GM12878 (cell line): ENCODE measurements at regions not wholly inside any gene's neighbourhood (a gene's known extent, or its start where the extent isn't known, plus 50 kb on each side); places are given as distances from the start of the nearest gene placed in this dataset.

Source experiments
- ATAC-seq: fragments of 200-7000 bp; cut with Tn5 transposase; 3 replicates; pipeline ENCODE4 v1.9.1; 2020; ENCODE audit warnings: mild to moderate bottlenecking, moderate library complexity
- BruUV-seq: library from RNA; stranded (reverse); fragments of 400-500 nt; replicated peaks from 2 replicates; lab custom pipeline; 2021; lab: Mats Ljungman, UMichigan
- CTCF ChIA-PET: fragments of 300-600 bp; sonication (Branson Sonifier 250); formaldehyde crosslinking; extraction: SDS; loops from one replicate; lab custom pipeline; 2021; ENCODE audit warnings: inconsistent platforms; lab: Yijun Ruan, JAX
- POLR2A ChIA-PET: fragments of 350-600 bp; formaldehyde crosslinking; extraction: SDS; loops from one replicate; lab custom pipeline; 2021; ENCODE audit warnings: inconsistent platforms; lab: Charles Lee
- RAD21 ChIA-PET: fragments of 300-600 bp; sonication (Branson Sonifier 250); formaldehyde crosslinking; loops from one replicate; lab custom pipeline; 2023; ENCODE audit warnings: antibody characterized with exemption; ENCODE audit not compliant: unreplicated experiment; lab: Charles Lee
- SMC1A ChIA-PET: fragments of 300-600 bp; sonication (Branson Sonifier 250); formaldehyde crosslinking; loops from one replicate; lab custom pipeline; 2023; ENCODE audit not compliant: unreplicated experiment, uncharacterized antibody; lab: Charles Lee
- DNase-seq: peaks from one replicate; pipeline ENCODE4 v3.0.0-alpha.2; 2011; ENCODE audit warnings: low read depth, low spot score
- FAIRE-seq: peaks from 3 replicates; lab custom pipeline; 2011; peaks lifted over from hg19 to GRCh38; lab: Jason Lieb, UNC
- H2AFZ ChIP-seq: 2 replicates; pipeline ENCODE4 v1.6.0; 2011; ENCODE audit warnings: low read depth, low read length, control low read depth; ENCODE audit not compliant: control insufficient read depth
- H3K27ac ChIP-seq: 2 replicates; pipeline ENCODE4 v1.5.1; 2011; ENCODE audit warnings: control low read depth; ENCODE audit not compliant: control insufficient read depth, insufficient read depth
- H3K27me3 ChIP-seq, 2 experiments: replicated peaks in 1 of 2; 2 replicates each; pipeline versions ENCODE4 v1.6.0 to v1.6.1; 2011; ENCODE audit warnings: low read length in 1 of 2; ENCODE audit not compliant: control insufficient read depth in 2 of 2, insufficient read depth in 2 of 2
- H3K36me3 ChIP-seq, 2 experiments: 2 replicates each; pipeline ENCODE4 v1.5.1; 2011; ENCODE audit warnings: low read length in 1 of 2; ENCODE audit not compliant: control insufficient read depth in 2 of 2, insufficient read depth in 2 of 2
- H3K4me1 ChIP-seq: 2 replicates; pipeline ENCODE4 v1.6.1; 2011; ENCODE audit warnings: mild to moderate bottlenecking, low read length, moderate library complexity, mixed read lengths; ENCODE audit not compliant: control insufficient read depth, insufficient read depth
- H3K4me2 ChIP-seq: 2 replicates; pipeline ENCODE4 v1.6.0; 2011; ENCODE audit warnings: control low read depth; ENCODE audit not compliant: control insufficient read depth, insufficient read depth
- H3K4me3 ChIP-seq: fragments of 200-600 bp; sonication (generic); 2 replicates; pipeline ENCODE4 v1.5.1; 2016
- H3K79me2 ChIP-seq: 2 replicates; pipeline ENCODE4 v1.6.0; 2011; ENCODE audit warnings: low read length; ENCODE audit not compliant: control insufficient read depth, insufficient read depth
- H3K9ac ChIP-seq: 2 replicates; pipeline ENCODE4 v1.8.0; 2011; ENCODE audit warnings: low read length, control low read depth, mixed read lengths; ENCODE audit not compliant: control insufficient read depth, insufficient read depth
- H3K9me3 ChIP-seq: replicated peaks from 3 replicates; pipeline ENCODE4 v1.5.1; 2011; ENCODE audit warnings: mild to moderate bottlenecking, low read length; ENCODE audit not compliant: control insufficient read depth, insufficient read depth
- H4K20me1 ChIP-seq: 2 replicates; pipeline ENCODE4 v1.6.0; 2011; ENCODE audit not compliant: control insufficient read depth, insufficient read depth
- ATF3 ChIP-seq: IDR thresholded peaks from 2 replicates; pipeline ENCODE4 v1.6.1; 2011; ENCODE audit warnings: low read depth, mild to moderate bottlenecking, low read length, moderate library complexity, borderline replicate concordance; ENCODE audit errors: extremely low read depth
- BMI1 ChIP-seq: fragments of 450-650 bp; IDR thresholded peaks from 2 replicates; pipeline ENCODE4 v1.6.1; 2016; ENCODE audit warnings: mild to moderate bottlenecking, moderate library complexity, borderline replicate concordance
- CHD2 ChIP-seq: IDR thresholded peaks from 2 replicates; pipeline ENCODE4 v1.6.1; 2011; ENCODE audit warnings: low read depth, low read length, improper control_type of control experiment, borderline replicate concordance
- ETV6 ChIP-seq, 2 experiments: fragments of 450-650 bp in 1 of 2; IDR thresholded peaks in 1 of 2; conservative IDR thresholded peaks in 1 of 2; 2 replicates each; pipeline ENCODE4 v1.6.1; 2014; ENCODE audit warnings: antibody characterized with exemption in 1 of 2, borderline replicate concordance in 1 of 2, low read depth in 1 of 2, mild to moderate bottlenecking in 1 of 2, moderate library complexity in 1 of 2
- FOXK2 ChIP-seq: fragments of 450-650 bp; IDR thresholded peaks from 2 replicates; pipeline ENCODE4 v1.6.1; 2017; ENCODE audit warnings: mild to moderate bottlenecking, moderate library complexity
- HCFC1 ChIP-seq: fragments of 150-350 bp; IDR thresholded peaks from 2 replicates; pipeline ENCODE4 v1.6.1; 2014; ENCODE audit warnings: low read length
- IRF3 ChIP-seq: fragments of 450-650 bp; IDR thresholded peaks from 2 replicates; pipeline ENCODE4 v1.6.1; 2014; ENCODE audit warnings: mild to moderate bottlenecking
- JUND ChIP-seq: IDR thresholded peaks from 2 replicates; pipeline ENCODE4 v1.6.1; 2012; ENCODE audit warnings: low read depth, mild to moderate bottlenecking, low read length, improper control_type of control experiment, moderate library complexity
- MEF2B ChIP-seq: fragments of 450-650 bp; IDR thresholded peaks from 2 replicates; pipeline ENCODE4 v1.6.1; 2018; ENCODE audit warnings: mild to moderate bottlenecking, moderate library complexity; ENCODE audit not compliant: partially characterized antibody, poor library complexity, severe bottlenecking
- NFIC ChIP-seq: IDR thresholded peaks from 2 replicates; pipeline ENCODE4 v1.6.1; 2012; ENCODE audit warnings: low read depth, mild to moderate bottlenecking, inconsistent platforms, low read length, moderate library complexity
- NFYB ChIP-seq: IDR thresholded peaks from 2 replicates; pipeline ENCODE4 v1.6.1; 2011; ENCODE audit warnings: low read depth, mild to moderate bottlenecking, low read length, improper control_type of control experiment, moderate library complexity; ENCODE audit not compliant: insufficient read depth
- POLR2A ChIP-seq: IDR thresholded peaks from 2 replicates; pipeline ENCODE4 v1.6.1; 2011; ENCODE audit warnings: low read depth, mild to moderate bottlenecking, low read length
- STAT1 ChIP-seq: fragments of 450-650 bp; conservative IDR thresholded peaks from 2 replicates; pipeline ENCODE4 v1.6.1; 2014; ENCODE audit warnings: antibody characterized with exemption, mild to moderate bottlenecking
- WRNIP1 ChIP-seq: IDR thresholded peaks from 2 replicates; pipeline ENCODE4 v1.6.1; 2011; ENCODE audit warnings: low read depth, low read length, improper control_type of control experiment, borderline replicate concordance
- WGBS: methylation state at CpG from one replicate; pipeline ENCODE4 v1.1.6; 2016; ENCODE audit warnings: low lambda C conversion rate; ENCODE audit not compliant: insufficient replicate concordance, insufficient coverage; ENCODE audit errors: missing lambda C conversion rate; 5-methylcytosine and 5-hydroxymethylcytosine counted together
- in situ Hi-C: fragments of 300-500 bp; cut with MboI; formaldehyde crosslinking; loops from 9 replicates; pipeline ENCODE4 v1.14.3; 2018; ENCODE audit warnings: mixed read lengths
- intact Hi-C: fragments of 100-400 bp; cut with micrococcal nuclease; formaldehyde crosslinking; loops from one replicate; pipeline ENCODE4 v1.14.2; 2022; ENCODE audit not compliant: unreplicated experiment
- TF ChIP-seq, protein P1 (sequence below): IDR thresholded peaks from 2 replicates; pipeline ENCODE4 v1.6.1; 2012; ENCODE audit warnings: improper control_type of control experiment, low read depth, low read length; ENCODE audit not compliant: insufficient replicate concordance
- TF ChIP-seq, protein P2 (sequence below): fragments of 450-650 bp; IDR thresholded peaks from 2 replicates; pipeline ENCODE4 v1.6.1; 2017; ENCODE audit warnings: antibody characterized with exemption, mild to moderate bottlenecking, moderate library complexity

DNA sequence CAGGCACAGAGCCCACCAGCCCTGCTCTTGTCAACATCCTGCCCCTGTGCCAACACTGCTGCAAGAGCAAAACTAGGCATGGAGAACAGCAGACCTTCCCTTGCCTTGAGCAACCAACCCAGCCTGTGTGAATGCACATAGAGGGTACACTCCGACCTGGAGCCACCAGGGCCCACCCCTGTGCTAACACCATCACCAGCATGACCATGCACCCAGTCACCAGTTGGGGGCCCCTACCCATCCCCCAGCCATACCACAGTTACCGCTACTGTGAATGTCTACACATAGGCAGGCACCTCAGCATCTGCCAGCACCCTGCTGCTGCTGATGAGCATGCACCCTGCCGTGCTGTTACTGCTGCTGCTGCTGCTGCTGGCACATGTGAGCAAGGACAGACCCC, 301.9 kb upstream of the ST6GAL2 start:
- ChIA-PET RAD21 (no interaction called here), POLR2A (no interaction called here), CTCF (no interaction called here), SMC1A (no interaction called here)
- no peak overlapping the region for H3K9ac ChIP-seq
- DNase-seq (no peak), FAIRE-seq (no peak), ATAC-seq (no peak)
- no peak overlapping the region for H3K4me2 ChIP-seq
- H4K20me1 ChIP-seq, result no peaks in the 10 kb centered on the region
- H3K27ac ChIP-seq, result no peak overlapping the region
- 0% methylated on average over 3 of the region's 3 CpGs for WGBS
- intact Hi-C loops, result no loop called here
- H3K4me3 ChIP-seq, result no peak overlapping the region
- no peaks in the 10 kb centered on the region for H3K79me2 ChIP-seq
- no peaks in the 10 kb centered on the region for H3K27me3 ChIP-seq
- BruUV-seq, result no TSS peak
- H3K9me3 ChIP-seq, result no peaks in the 10 kb centered on the region
- no peak overlapping the region for H2AFZ ChIP-seq
- no peaks in the 10 kb centered on the region for H3K36me3 ChIP-seq
- in situ Hi-C loops, result no loop called here
- H3K4me1 ChIP-seq, result no peaks in the 10 kb centered on the region
- TF ChIP-seq ETV6 (conservative IDR thresholded peaks at IDR 0.05 in 1 of 2, IDR thresholded peaks at IDR 0.05 in 1 of 2; ENCODE audit: borderline replicate concordance in 1 of 2, low read depth in 1 of 2), result no peak
- TF ChIP-seq WRNIP1, result no peak
- TF ChIP-seq, protein P1, sequence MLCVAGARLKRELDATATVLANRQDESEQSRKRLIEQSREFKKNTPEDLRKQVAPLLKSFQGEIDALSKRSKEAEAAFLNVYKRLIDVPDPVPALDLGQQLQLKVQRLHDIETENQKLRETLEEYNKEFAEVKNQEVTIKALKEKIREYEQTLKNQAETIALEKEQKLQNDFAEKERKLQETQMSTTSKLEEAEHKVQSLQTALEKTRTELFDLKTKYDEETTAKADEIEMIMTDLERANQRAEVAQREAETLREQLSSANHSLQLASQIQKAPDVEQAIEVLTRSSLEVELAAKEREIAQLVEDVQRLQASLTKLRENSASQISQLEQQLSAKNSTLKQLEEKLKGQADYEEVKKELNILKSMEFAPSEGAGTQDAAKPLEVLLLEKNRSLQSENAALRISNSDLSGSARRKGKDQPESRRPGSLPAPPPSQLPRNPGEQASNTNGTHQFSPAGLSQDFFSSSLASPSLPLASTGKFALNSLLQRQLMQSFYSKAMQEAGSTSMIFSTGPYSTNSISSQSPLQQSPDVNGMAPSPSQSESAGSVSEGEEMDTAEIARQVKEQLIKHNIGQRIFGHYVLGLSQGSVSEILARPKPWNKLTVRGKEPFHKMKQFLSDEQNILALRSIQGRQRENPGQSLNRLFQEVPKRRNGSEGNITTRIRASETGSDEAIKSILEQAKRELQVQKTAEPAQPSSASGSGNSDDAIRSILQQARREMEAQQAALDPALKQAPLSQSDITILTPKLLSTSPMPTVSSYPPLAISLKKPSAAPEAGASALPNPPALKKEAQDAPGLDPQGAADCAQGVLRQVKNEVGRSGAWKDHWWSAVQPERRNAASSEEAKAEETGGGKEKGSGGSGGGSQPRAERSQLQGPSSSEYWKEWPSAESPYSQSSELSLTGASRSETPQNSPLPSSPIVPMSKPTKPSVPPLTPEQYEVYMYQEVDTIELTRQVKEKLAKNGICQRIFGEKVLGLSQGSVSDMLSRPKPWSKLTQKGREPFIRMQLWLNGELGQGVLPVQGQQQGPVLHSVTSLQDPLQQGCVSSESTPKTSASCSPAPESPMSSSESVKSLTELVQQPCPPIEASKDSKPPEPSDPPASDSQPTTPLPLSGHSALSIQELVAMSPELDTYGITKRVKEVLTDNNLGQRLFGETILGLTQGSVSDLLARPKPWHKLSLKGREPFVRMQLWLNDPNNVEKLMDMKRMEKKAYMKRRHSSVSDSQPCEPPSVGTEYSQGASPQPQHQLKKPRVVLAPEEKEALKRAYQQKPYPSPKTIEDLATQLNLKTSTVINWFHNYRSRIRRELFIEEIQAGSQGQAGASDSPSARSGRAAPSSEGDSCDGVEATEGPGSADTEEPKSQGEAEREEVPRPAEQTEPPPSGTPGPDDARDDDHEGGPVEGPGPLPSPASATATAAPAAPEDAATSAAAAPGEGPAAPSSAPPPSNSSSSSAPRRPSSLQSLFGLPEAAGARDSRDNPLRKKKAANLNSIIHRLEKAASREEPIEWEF, result no peak
- no peak for TF ChIP-seq NFYB
- TF ChIP-seq, protein P2, sequence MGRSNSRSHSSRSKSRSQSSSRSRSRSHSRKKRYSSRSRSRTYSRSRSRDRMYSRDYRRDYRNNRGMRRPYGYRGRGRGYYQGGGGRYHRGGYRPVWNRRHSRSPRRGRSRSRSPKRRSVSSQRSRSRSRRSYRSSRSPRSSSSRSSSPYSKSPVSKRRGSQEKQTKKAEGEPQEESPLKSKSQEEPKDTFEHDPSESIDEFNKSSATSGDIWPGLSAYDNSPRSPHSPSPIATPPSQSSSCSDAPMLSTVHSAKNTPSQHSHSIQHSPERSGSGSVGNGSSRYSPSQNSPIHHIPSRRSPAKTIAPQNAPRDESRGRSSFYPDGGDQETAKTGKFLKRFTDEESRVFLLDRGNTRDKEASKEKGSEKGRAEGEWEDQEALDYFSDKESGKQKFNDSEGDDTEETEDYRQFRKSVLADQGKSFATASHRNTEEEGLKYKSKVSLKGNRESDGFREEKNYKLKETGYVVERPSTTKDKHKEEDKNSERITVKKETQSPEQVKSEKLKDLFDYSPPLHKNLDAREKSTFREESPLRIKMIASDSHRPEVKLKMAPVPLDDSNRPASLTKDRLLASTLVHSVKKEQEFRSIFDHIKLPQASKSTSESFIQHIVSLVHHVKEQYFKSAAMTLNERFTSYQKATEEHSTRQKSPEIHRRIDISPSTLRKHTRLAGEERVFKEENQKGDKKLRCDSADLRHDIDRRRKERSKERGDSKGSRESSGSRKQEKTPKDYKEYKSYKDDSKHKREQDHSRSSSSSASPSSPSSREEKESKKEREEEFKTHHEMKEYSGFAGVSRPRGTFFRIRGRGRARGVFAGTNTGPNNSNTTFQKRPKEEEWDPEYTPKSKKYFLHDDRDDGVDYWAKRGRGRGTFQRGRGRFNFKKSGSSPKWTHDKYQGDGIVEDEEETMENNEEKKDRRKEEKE, result no peak
- TF ChIP-seq JUND, result no peak
- no peak for TF ChIP-seq IRF3
- TF ChIP-seq FOXK2, result no peak
- TF ChIP-seq NFIC, result no peak
- TF ChIP-seq STAT1, result no peak
- TF ChIP-seq HCFC1, result no peak
- no peak for TF ChIP-seq CHD2
- TF ChIP-seq POLR2A, result no peak
- TF ChIP-seq ATF3, result no peak
- no peak for TF ChIP-seq BMI1
- no peak for TF ChIP-seq MEF2B
